Ishikawa (cell line): ENCODE measurements at regions not wholly inside any gene's neighbourhood (a gene's known extent, or its start where the extent isn't known, plus 50 kb on each side); places are given as distances from the start of the nearest gene placed in this dataset.

Source experiments
- FOXM1 ChIP-seq: IDR thresholded peaks from 2 replicates; pipeline ENCODE4 v1.6.1; 2012; ENCODE audit warnings: low read depth, borderline replicate concordance
- NFIC ChIP-seq: IDR thresholded peaks from 2 replicates; pipeline ENCODE4 v1.6.1; 2012
- TAF1 ChIP-seq: IDR thresholded peaks from 2 replicates; pipeline ENCODE4 v1.6.1; 2012; ENCODE audit warnings: low read depth, mild to moderate bottlenecking
- TEAD4 ChIP-seq: IDR thresholded peaks from 2 replicates; pipeline ENCODE4 v1.6.1; 2012
- YY1 ChIP-seq: IDR thresholded peaks from 2 replicates; pipeline ENCODE4 v1.6.1; 2012; ENCODE audit warnings: low read depth

GRCh38 chr4:119678761-119679160 is 50.2 kb upstream of the PDE5A start:
- TF ChIP-seq TAF1 (no peak), NFIC (no peak), TEAD4 (no peak), YY1 (no peak), FOXM1 (no peak)
